NCI-H774 (cell line): ENCODE measurements at regions not wholly inside any gene's neighbourhood (a gene's known extent, or its start where the extent isn't known, plus 50 kb on each side); places are given as distances from the start of the nearest gene placed in this dataset.
A peak's percentile ranks its signal among the peaks of the same experiment; 100 is the strongest.
"Not testable (repeated sequence)": the region's sequence is repeated elsewhere in the genome, so short reads cannot be mapped to it uniquely, and the experiment has no call there.

ENCODE experiments used
- DNase-seq: peaks from one replicate; lab custom pipeline; 2025; lab: John Stamatoyannopoulos, UW

DNA sequence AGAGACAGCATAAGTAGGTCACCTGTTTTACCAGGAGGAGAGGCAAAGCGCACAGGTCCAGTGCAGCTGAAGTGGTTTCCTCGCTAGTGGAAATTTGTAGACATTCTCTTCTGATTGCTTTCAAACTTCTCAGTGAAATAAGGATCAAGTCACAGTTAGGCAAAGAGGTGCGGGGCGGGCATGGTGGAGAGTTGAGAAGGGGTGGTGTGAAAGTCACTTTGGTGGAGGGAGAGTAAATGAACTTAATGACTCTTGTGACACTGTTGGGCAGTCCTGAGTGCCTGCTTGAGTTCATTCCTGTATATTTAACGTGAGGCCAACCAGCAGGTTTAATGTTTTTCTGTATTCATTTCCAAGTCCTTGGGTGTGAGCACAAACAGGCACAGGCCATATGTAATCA lies 235.6 kb downstream of the TRIML1 start:
- DNase-seq, result peak; percentile 11

DNA sequence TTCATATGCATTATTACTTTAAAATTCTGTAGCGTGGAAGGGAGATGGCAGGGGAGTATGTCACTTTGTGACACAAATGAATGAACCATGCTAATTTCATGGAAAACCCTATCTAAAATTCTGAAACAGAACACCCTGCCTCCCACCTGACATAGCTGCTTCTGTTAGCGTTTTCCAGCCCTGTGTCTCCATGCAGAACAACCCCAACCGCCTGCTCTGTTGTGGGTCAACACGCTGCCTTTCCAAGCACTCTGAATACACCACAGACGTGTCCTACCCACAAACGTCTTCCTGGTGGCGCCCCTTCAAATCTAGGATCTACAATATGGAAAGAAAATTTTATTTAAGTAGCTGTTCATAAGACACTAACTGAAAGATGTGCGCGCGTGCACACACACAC lies 238.6 kb downstream of the TRIML1 start:
- no peak for DNase-seq

GRCh38 chr4:188383180-188383579 lies 243.9 kb downstream of the TRIML1 start:
- no peak for DNase-seq

DNA sequence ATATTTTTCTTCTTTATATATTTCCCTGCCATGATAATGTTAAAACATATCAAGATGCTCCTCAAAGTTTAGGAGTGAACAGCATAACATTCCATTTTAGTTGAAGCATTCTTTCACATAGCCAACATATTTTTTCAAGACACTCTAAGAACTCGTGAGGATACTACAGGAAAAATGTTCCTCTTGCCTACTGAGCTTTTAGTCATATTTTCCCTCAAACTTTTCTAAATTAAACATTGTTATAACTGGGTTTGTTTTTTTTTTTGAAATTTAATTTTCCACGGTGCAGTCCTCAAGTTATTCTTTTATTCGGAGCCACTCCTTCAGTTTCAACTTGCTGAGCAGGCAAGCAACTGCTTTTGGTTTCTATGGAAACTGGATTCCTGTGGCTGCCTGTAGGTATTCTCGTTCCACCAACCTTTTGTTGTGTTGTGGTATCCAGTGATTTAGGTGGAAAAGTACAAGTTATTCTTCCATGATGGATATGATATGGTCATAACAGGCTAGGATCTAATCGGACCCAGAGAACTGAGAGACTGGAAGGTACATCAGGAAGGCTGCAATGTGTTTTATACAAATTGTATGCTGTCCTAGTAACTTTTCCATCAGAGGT lies 248.0 kb downstream of the TRIML1 start:
- no peak for DNase-seq

DNA sequence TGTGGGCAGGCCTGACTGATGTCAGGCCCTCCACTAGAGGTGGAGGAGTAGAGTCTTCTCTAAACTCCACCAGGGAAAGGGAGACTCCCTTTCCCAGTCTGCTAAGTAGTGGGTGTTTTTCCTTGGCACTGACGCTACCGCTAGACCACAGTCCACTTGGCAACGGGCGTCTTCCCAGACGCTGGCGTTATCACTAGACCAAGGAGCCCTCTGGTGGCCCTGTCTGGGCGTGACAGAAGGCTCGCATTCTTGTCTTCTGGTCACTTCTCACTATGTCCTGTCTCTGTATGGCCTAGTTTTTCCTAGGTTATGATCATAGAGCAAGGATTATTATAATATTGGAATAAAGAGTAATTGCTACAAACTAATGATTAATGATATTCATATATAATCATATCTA lies 252.1 kb downstream of the TRIML1 start:
- not testable (repeated sequence) for DNase-seq

DNA sequence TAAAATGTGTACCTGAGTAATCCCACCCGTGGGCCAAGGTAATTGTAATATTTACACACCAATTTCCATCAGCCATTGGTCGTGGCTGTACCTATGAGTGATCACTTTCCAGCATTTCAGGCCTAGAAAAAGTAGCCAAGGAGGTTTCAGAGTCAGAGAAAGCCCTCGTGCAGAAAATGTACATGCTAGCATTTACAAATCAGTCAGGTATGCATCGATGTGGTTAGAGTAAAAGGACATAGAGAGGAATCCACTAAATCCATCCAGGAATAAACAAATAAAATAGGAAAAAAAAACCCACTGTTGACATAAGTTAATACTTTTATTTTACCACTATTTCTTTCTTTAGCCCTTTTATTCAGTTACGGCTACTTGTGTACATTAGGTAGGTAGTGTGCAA lies 256.8 kb downstream of the TRIML1 start:
- DNase-seq, result no peak

DNA sequence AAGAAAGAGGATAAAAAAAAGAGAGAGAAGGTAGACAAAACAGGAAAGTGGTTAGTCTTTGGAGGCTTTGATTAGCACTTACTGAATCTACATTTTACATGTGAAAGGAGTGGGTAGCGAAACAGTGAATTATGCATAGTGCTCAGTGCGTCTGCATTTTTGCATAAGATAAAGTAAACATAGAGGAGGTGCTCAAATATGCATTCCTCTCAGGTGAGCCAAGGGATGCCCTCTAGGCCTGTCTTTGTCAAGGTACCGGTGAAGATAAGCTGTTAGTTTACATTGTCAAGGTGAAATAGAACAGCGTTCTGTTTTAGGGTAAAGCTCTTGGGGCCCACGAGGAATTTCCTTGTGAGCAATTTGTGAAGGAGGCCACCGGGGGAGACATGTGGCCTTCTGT lies 260.6 kb downstream of the TRIML1 start:
- DNase-seq, result no peak

GRCh38 chr4:188400451-188400850 lies 261.2 kb downstream of the TRIML1 start:
- DNase-seq, result no peak

DNA sequence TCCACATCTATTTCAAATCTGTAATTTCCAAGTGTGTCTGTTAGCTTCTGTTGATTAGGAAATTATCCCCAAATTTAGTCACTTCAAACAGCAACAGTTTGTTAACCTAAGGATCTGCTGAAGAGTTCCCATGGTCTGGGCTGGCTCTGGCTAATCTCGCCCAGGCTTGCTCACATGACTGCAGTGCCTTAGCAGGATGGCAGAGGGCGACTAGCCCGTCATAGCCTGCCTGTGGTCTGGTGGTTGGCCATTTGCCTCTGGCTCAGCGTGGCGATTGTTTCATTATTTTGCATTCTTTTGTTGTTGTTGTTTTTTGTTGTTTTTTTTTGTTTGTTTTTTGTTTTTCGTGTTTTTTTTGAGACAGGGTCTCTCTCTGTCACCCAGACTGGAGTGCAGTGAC lies 264.0 kb downstream of the TRIML1 start:
- DNase-seq, result no peak

DNA sequence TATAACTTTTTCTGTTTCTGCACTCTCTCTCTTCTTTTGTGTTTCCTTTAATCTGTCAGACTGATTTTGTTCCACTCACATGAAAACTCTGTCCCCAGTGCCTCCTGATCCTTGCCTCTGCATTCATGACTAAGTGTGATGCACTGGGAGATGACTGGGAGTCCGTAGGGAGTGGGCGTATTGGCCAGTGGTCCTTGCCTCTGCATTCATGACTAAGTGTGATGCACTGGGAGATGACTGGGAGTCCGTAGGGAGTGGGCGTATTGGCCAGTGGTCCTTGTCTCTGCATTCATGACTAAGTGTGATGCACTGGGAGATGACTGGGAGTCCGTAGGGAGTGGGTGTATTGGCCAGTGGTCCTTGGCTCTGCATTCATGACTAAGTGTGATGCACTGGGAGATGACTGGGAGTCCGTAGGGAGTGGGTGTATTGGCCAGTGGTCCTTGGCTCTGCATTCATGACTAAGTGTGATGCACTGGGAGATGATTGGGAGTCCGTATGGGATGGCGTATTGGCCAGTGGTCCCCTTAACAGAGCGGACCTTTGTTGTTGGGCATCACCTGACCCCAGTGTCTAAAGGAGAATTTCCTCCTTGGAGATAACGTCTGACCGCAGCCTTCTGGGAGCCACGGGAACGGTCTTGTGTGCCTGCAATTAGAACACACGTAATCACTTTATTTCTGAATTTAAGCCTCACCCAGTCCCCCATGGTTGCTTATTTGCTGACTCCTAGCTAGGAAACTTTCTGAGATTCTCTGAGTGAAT lies 266.0 kb downstream of the TRIML1 start:
- DNase-seq, result not testable (repeated sequence)

GRCh38 chr4:188408244-188409030 lies 269.2 kb downstream of the TRIML1 start:
- DNase-seq, result no peak

- DNase-seq, result no peak
Observed at GRCh38 chr4:188409851-188410250, 270.6 kb downstream of the TRIML1 start.

GRCh38 chr4:188411805-188412204 lies 272.6 kb downstream of the TRIML1 start:
- DNase-seq, result no peak

- no peak for DNase-seq
Observed at GRCh38 chr4:188412499-188412898, 273.3 kb downstream of the TRIML1 start.

- DNase-seq, result no peak
Observed at GRCh38 chr4:188414441-188414840, 275.2 kb downstream of the TRIML1 start.

GRCh38 chr4:188417181-188417580 lies 277.9 kb downstream of the TRIML1 start:
- no peak for DNase-seq

DNA sequence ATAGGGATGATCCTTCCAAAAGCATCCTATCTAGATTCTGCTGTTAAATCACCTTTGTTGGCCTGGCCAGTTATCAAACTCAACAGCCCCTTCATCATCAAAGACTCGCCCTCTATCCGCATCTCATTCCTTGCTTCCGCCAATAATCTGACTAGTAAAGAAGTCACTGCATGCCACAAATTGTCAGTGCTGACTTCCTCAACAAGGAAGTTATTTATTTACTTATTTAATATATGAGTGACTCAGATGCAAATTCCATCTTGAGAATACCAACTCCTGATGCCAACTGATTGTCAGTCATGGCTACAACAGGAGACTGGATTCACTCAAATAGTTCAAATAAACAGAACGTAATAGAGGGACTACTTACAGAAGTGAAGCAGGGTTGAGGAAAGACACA lies 283.8 kb downstream of the TRIML1 start:
- DNase-seq, result no peak

DNA sequence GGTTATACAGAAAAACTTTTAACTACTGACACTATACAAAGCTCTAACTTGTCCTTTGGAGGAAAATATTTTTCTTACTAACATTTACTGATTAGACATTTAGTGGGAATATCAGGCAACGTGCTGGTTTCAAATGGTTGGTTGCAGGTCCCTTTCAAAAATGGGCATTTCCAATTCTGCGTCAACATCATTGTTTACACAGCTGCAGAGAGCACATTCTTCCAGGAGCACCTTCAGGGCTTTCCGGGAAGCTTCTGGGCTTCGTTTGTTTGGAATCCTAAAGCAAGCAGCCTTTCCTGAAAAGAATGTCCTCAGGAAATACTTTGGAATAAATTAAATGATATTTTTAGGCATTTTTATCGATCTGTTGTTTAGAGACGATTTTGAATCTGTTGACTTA lies 289.7 kb downstream of the TRIML1 start:
- no peak for DNase-seq

- no peak for DNase-seq
Observed at GRCh38 chr4:188429965-188430364, 290.7 kb downstream of the TRIML1 start.

DNA sequence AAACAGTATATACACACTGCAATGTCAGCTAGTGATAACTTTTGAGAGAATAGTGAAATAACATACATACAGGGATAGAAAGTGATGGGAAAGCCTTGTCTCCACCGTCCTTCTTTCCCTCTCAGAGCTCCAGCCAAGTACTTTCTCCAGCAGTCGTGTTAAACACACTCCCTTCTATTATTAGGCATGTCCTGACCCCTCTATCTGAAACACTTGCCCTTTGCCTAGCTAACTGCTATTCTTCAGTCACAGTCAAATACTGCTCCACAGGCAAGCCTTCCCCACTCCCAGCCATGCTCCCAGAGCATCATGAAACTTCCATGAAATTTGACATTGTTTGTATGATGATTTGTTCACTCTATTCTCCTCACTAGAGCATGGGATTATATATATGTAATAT lies 291.1 kb downstream of the TRIML1 start:
- DNase-seq, result no peak

DNA sequence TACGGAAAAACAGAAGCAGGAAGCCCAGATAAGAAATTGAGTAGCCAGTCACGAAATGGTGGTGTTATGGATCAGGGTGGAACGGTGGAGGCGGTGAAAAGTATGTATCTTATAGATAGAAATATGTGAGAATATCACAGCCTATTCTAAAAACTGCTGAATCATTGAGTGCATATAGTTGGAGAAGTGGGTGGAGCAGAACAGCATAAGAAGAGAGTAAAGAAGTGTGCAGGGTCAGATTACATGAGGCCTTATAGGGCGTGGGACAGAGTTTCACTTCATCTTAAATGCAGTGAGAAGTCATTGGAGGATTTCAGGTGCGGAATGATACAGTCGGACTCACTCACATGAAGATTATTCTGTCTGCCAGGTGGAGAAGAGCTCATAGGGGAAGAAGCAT lies 293.1 kb downstream of the TRIML1 start:
- DNase-seq, result no peak

- no peak for DNase-seq
Observed at GRCh38 chr4:188433741-188434315, 294.6 kb downstream of the TRIML1 start.

DNA sequence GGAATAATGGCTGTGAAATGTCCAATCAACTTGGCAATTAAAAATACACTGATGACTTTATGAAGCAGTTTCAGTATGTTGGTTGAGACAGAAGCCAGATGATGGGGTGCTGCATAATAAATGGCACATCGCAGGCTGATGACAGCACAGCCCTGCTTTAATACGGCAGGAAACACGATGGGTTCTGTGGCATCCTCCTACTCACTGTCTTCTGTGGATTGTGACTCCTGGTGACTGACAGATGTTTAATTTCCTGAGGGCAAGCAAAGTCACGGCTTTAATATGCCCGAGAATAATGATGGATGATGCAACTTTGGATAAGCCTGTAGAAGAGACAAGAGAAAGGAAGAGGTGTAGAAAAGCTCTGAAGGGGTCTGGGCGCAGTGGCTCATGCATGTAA lies 295.4 kb downstream of the TRIML1 start:
- no peak for DNase-seq
